PC-9 (cell line): ENCODE measurements at regions not wholly inside any gene's neighbourhood (a gene's known extent, or its start where the extent isn't known, plus 50 kb on each side); places are given as distances from the start of the nearest gene placed in this dataset.
A peak's percentile ranks its signal among the peaks of the same experiment; 100 is the strongest.

Experiments
- BruUV-seq: library from RNA; stranded (reverse); fragments of 400-500 nt; replicated peaks from 2 replicates; lab custom pipeline; 2021; lab: Mats Ljungman, UMichigan
- CTCF ChIA-PET: fragments of 300-600 bp; sonication (Branson Sonifier 250); formaldehyde crosslinking; loops from one replicate; lab custom pipeline; 2022; ENCODE audit warnings: antibody characterized with exemption; lab: Charles Lee
- POLR2A ChIA-PET: fragments of 300-600 bp; sonication (Branson Sonifier 250); formaldehyde crosslinking; loops from one replicate; lab custom pipeline; 2022; ENCODE audit warnings: antibody characterized with exemption; ENCODE audit not compliant: unreplicated experiment; lab: Charles Lee
- DNase-seq, 2 experiments: peaks; one replicate each; pipeline versions ENCODE4 v3.0.0 to v3.0.0-alpha.2; 2015 to 2022; ENCODE audit warnings: mixed read lengths in 1 of 2
- H2AFZ ChIP-seq: fragments of 200-600 bp; sonication (generic); 2 replicates; pipeline ENCODE4 v1.8.1; 2017; ENCODE audit warnings: antibody characterized with exemption
- H3F3A ChIP-seq: fragments of 200-600 bp; sonication (generic); 2 replicates; pipeline ENCODE4 v1.8.1; 2017; ENCODE audit warnings: antibody characterized with exemption, mild to moderate bottlenecking, low read depth; ENCODE audit not compliant: insufficient read depth
- H3K27ac ChIP-seq: fragments of 200-600 bp; sonication (generic); 2 replicates; pipeline ENCODE4 v1.6.1; 2016; ENCODE audit warnings: mixed run types
- H3K27me3 ChIP-seq: fragments of 200-600 bp; sonication (generic); 2 replicates; pipeline ENCODE4 v1.6.1; 2016; ENCODE audit warnings: low read depth, mixed run types; ENCODE audit not compliant: insufficient read depth
- H3K36me3 ChIP-seq: fragments of 200-600 bp; sonication (generic); 2 replicates; pipeline ENCODE4 v1.6.1; 2016; ENCODE audit warnings: low read depth, mixed run types
- H3K4me1 ChIP-seq: fragments of 200-600 bp; sonication (generic); replicated peaks from 2 replicates; pipeline ENCODE4 v1.6.1; 2016; ENCODE audit warnings: mixed run types; ENCODE audit not compliant: insufficient read depth
- H3K4me2 ChIP-seq: fragments of 200-600 bp; sonication (generic); 2 replicates; pipeline ENCODE4 v1.6.1; 2017; ENCODE audit warnings: mixed run types
- H3K4me3 ChIP-seq: fragments of 200-600 bp; sonication (generic); 2 replicates; pipeline ENCODE4 v1.6.1; 2016; ENCODE audit warnings: mixed run types
- H3K79me2 ChIP-seq: fragments of 200-600 bp; sonication (generic); 2 replicates; pipeline ENCODE4 v1.6.1; 2017; ENCODE audit warnings: low read depth, mixed run types
- H3K9me2 ChIP-seq: fragments of 200-600 bp; sonication (generic); 2 replicates; pipeline ENCODE4 v1.8.1; 2017; ENCODE audit warnings: mild to moderate bottlenecking; ENCODE audit not compliant: insufficient read depth
- H3K9me3 ChIP-seq: fragments of 200-600 bp; sonication (generic); 2 replicates; pipeline ENCODE4 v1.8.1; 2016; ENCODE audit warnings: low read depth; ENCODE audit not compliant: insufficient read depth
- H4K20me1 ChIP-seq: fragments of 200-600 bp; sonication (generic); 2 replicates; pipeline ENCODE4 v1.8.1; 2017; ENCODE audit not compliant: insufficient read depth
- EZH2 ChIP-seq: fragments of 200-600 bp; sonication (generic); IDR thresholded peaks from 2 replicates; pipeline ENCODE4 v1.8.0; 2017; ENCODE audit warnings: antibody characterized with exemption, low read depth
- intact Hi-C: fragments of 100-400 bp; cut with micrococcal nuclease; formaldehyde crosslinking; loops from one replicate; pipeline ENCODE4 v1.10.0; 2022; ENCODE audit not compliant: unreplicated experiment
- TF ChIP-seq, protein P1 (sequence below): fragments of 200-600 bp; sonication (generic); conservative IDR thresholded peaks from 2 replicates; pipeline ENCODE4 v1.6.1; 2017; ENCODE audit warnings: mixed run types, antibody characterized with exemption, mild to moderate bottlenecking, moderate library complexity

DNA sequence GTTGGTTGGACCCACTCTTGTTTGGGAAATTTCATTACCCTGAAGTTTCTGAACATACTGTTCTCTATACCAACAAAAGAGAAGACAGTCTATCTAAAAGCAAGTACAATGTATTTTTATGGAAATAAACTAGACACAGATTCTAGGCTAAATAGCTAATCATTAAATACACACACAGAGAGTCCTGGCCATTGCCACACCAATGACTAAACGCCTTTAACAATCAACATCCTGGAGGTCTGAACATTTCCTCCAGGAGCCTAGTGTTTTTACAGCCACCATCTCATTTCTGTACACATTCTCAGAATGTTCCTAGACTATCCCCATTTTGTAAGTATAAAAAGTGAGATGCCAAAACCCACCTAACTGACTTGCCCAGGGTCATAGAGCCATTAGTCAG lies 141.6 kb upstream of the RREB1 start:
- Histone ChIP-seq H3K27ac (no peak overlapping the region), H3K9me2 (no peaks in the 10 kb centered on the region), H3K36me3 (no peaks in the 10 kb centered on the region), H4K20me1 (no peaks in the 10 kb centered on the region), H3K79me2 (no peaks in the 10 kb centered on the region), H3F3A (peaks cover 11% of the 10 kb centered on the region), H3K4me1 (peaks cover 32% of the 10 kb centered on the region), H3K4me3 (no peak overlapping the region), H2AFZ (no peak overlapping the region), H3K4me2 (no peak overlapping the region), H3K27me3 (no peaks in the 10 kb centered on the region), H3K9me3 (no peaks in the 10 kb centered on the region)
- intact Hi-C loops = no loop called here
- ChIA-PET POLR2A (no interaction called here), CTCF (no interaction called here)
- TF ChIP-seq, protein P1, sequence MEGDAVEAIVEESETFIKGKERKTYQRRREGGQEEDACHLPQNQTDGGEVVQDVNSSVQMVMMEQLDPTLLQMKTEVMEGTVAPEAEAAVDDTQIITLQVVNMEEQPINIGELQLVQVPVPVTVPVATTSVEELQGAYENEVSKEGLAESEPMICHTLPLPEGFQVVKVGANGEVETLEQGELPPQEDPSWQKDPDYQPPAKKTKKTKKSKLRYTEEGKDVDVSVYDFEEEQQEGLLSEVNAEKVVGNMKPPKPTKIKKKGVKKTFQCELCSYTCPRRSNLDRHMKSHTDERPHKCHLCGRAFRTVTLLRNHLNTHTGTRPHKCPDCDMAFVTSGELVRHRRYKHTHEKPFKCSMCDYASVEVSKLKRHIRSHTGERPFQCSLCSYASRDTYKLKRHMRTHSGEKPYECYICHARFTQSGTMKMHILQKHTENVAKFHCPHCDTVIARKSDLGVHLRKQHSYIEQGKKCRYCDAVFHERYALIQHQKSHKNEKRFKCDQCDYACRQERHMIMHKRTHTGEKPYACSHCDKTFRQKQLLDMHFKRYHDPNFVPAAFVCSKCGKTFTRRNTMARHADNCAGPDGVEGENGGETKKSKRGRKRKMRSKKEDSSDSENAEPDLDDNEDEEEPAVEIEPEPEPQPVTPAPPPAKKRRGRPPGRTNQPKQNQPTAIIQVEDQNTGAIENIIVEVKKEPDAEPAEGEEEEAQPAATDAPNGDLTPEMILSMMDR = no peak
- no peak for TF ChIP-seq EZH2
- BruUV-seq = no TSS peak
- DNase-seq = no peak

GRCh38 chr6:6966569-6966968 lies 141.2 kb upstream of the RREB1 start:
- Histone ChIP-seq H3K27me3 (no peaks in the 10 kb centered on the region), H2AFZ (no peak overlapping the region), H3K36me3 (no peaks in the 10 kb centered on the region), H3K79me2 (no peaks in the 10 kb centered on the region), H3F3A (peaks cover 11% of the 10 kb centered on the region), H3K4me1 (peaks cover 32% of the 10 kb centered on the region), H3K27ac (no peak overlapping the region), H3K9me3 (no peaks in the 10 kb centered on the region), H3K4me3 (no peak overlapping the region), H3K9me2 (no peaks in the 10 kb centered on the region), H3K4me2 (no peak overlapping the region), H4K20me1 (no peaks in the 10 kb centered on the region)
- DNase-seq = no peak
- POLR2A ChIA-PET = no interaction called here
- TF ChIP-seq, protein P1 = no peak
- no peak for TF ChIP-seq EZH2
- intact Hi-C loops = no loop called here
- no TSS peak for BruUV-seq
- CTCF ChIA-PET = no interaction called here

GRCh38 chr6:6968357-6968730 lies 139.4 kb upstream of the RREB1 start:
- Histone ChIP-seq H3K4me1 (peaks cover 44% of the 10 kb centered on the region), H4K20me1 (no peaks in the 10 kb centered on the region), H3K4me3 (no peak overlapping the region), H3K79me2 (no peaks in the 10 kb centered on the region), H3K36me3 (no peaks in the 10 kb centered on the region), H3K9me2 (no peaks in the 10 kb centered on the region), H2AFZ (no peak overlapping the region), H3F3A (peaks cover 11% of the 10 kb centered on the region), H3K27ac (peak overlapping the region; percentile 73; the same call in 1 of the 2 replicates), H3K4me2 (peak overlapping the region; percentile 46), H3K27me3 (no peaks in the 10 kb centered on the region), H3K9me3 (no peaks in the 10 kb centered on the region)
- DNase-seq = no peak
- POLR2A ChIA-PET = interaction anchor here (0.6 kb wide), 2 partner anchors 40 to 64 kb away, joined by 4 to 6 read pairs; no protein-coding TSS in a partner anchor
- intact Hi-C loops = loop anchor here (2.0 kb wide), 3 partner anchors 82 to 148 kb away; no protein-coding TSS in a partner anchor
- CTCF ChIA-PET = no interaction called here
- BruUV-seq = no TSS peak
- no peak for TF ChIP-seq EZH2
- TF ChIP-seq, protein P1 = no peak
